Chondrocyte (in vitro differentiated cells): ENCODE measurements at regions not wholly inside any gene's neighbourhood (a gene's known extent, or its start where the extent isn't known, plus 50 kb on each side); places are given as distances from the start of the nearest gene placed in this dataset.

Source experiments
- DNase-seq: peaks from one replicate; pipeline ENCODE4 v3.0.0; 2021; ENCODE audit warnings: mixed read lengths, low spot score
- H3K27ac Mint-ChIP-seq: one replicate; pipeline ENCODE4 v1.8.0; 2021; ENCODE audit warnings: mild to moderate bottlenecking, moderate library complexity, mixed read lengths; ENCODE audit not compliant: unreplicated experiment
- H3K27me3 Mint-ChIP-seq: 2 replicates; pipeline ENCODE4 v1.8.0; 2021; ENCODE audit warnings: low read depth, mixed read lengths
- H3K36me3 Mint-ChIP-seq: 2 replicates; pipeline ENCODE4 v1.8.0; 2021; ENCODE audit warnings: low read depth, mixed read lengths
- H3K4me1 Mint-ChIP-seq: 2 replicates; pipeline ENCODE4 v1.8.0; 2021; ENCODE audit warnings: low read depth, mild to moderate bottlenecking, mixed read lengths
- H3K4me3 Mint-ChIP-seq: one replicate; pipeline ENCODE4 v1.8.0; 2021; ENCODE audit warnings: mild to moderate bottlenecking, moderate library complexity, mixed read lengths; ENCODE audit not compliant: unreplicated experiment
- H3K9me3 Mint-ChIP-seq: 2 replicates; pipeline ENCODE4 v1.8.0; 2021; ENCODE audit warnings: low read depth, mixed read lengths
- CTCF ChIP-seq: fragments of 200-600 bp; sonication (generic); IDR thresholded peaks from 2 replicates; pipeline ENCODE4 v1.5.0; 2021; ENCODE audit warnings: antibody characterized with exemption, mild to moderate bottlenecking, moderate library complexity

GRCh38 chr16:26252598-26252997 is 560.8 kb downstream of the HS3ST4 start:
- no peak overlapping the region for H3K4me3 Mint-ChIP-seq
- H3K27ac Mint-ChIP-seq, result no peak overlapping the region
- H3K36me3 Mint-ChIP-seq, result no peaks in the 10 kb centered on the region
- H3K27me3 Mint-ChIP-seq, result no peaks in the 10 kb centered on the region
- no peak for DNase-seq
- H3K4me1 Mint-ChIP-seq, result no peaks in the 10 kb centered on the region
- H3K9me3 Mint-ChIP-seq, result peaks cover 22% of the 10 kb centered on the region
- TF ChIP-seq CTCF, result no peak

- Mint-ChIP-seq H3K27ac (no peak overlapping the region), H3K36me3 (no peaks in the 10 kb centered on the region), H3K9me3 (peaks cover 12% of the 10 kb centered on the region), H3K4me3 (no peak overlapping the region), H3K4me1 (no peaks in the 10 kb centered on the region), H3K27me3 (no peaks in the 10 kb centered on the region)
- no peak for TF ChIP-seq CTCF
- DNase-seq, result no peak
These were observed 569.9 kb downstream of the HS3ST4 start for GRCh38 chr16:26261621-26262020.

- peaks cover 20% of the 10 kb centered on the region for H3K9me3 Mint-ChIP-seq
- no peak overlapping the region for H3K27ac Mint-ChIP-seq
- DNase-seq, result no peak
These were observed 571.6 kb downstream of the HS3ST4 start for GRCh38 chr16:26263406-26263805.

GRCh38 chr16:26267641-26268040 is 575.9 kb downstream of the HS3ST4 start:
- Mint-ChIP-seq H3K27ac (no peak overlapping the region), H3K36me3 (no peaks in the 10 kb centered on the region), H3K9me3 (peaks cover 22% of the 10 kb centered on the region), H3K4me3 (no peak overlapping the region), H3K4me1 (no peaks in the 10 kb centered on the region), H3K27me3 (no peaks in the 10 kb centered on the region)
- no peak for DNase-seq
- TF ChIP-seq CTCF, result no peak

More at GRCh38 chr16:26263406-26263805, 571.6 kb downstream of the HS3ST4 start:
- TF ChIP-seq CTCF, result no peak
- Mint-ChIP-seq H3K4me3 (no peak overlapping the region), H3K27me3 (no peaks in the 10 kb centered on the region), H3K36me3 (no peaks in the 10 kb centered on the region), H3K4me1 (no peaks in the 10 kb centered on the region)

GRCh38 chr16:26269673-26270072 is 577.9 kb downstream of the HS3ST4 start:
- Mint-ChIP-seq H3K36me3 (no peaks in the 10 kb centered on the region), H3K9me3 (peaks cover 16% of the 10 kb centered on the region), H3K27ac (no peak overlapping the region), H3K4me1 (no peaks in the 10 kb centered on the region), H3K4me3 (no peak overlapping the region), H3K27me3 (no peaks in the 10 kb centered on the region)
- TF ChIP-seq CTCF, result no peak
- no peak for DNase-seq
